ENCODE measurements at regions not wholly inside any gene's neighbourhood (a gene's known extent, or its start where the extent isn't known, plus 50 kb on each side); places are given as distances from the start of the nearest gene placed in this dataset.

GRCh38 chr2:21633015-21633414 lies 509.2 kb downstream of the TDRD15 start:
- no peak for TF ChIP-seq FOSL1 (IDR thresholded peaks at IDR 0.05; ENCODE audit: low read depth)
- TF ChIP-seq EZH2phosphoT487 (IDR thresholded peaks at IDR 0.05; ENCODE audit: borderline replicate concordance): no peak
- TF ChIP-seq CTCF (IDR thresholded peaks at IDR 0.05 in 2 of 3, conservative IDR thresholded peaks at IDR 0.05 in 1 of 3; ENCODE audit: borderline replicate concordance in 1 of 3, insufficient read depth in 1 of 3, low read depth in 2 of 3, low read length in 2 of 3): no peak
- TF ChIP-seq POLR2A (IDR thresholded peaks at IDR 0.05; ENCODE audit: borderline replicate concordance, extremely low read depth, insufficient read depth, insufficient read length): no peak
- TF ChIP-seq POLR2AphosphoS5 (IDR thresholded peaks at IDR 0.05; ENCODE audit: low read depth, low read length): no peak
- TF ChIP-seq RAD21 (IDR thresholded peaks at IDR 0.05; ENCODE audit: low read depth): no peak
- TF ChIP-seq SIN3A (IDR thresholded peaks at IDR 0.05; ENCODE audit: low read depth): no peak
- no peak for TF ChIP-seq JUND (IDR thresholded peaks at IDR 0.05)
- no peak for TF ChIP-seq REST (IDR thresholded peaks at IDR 0.05; ENCODE audit: low read depth)
